Superior temporal gyrus (tissue), 1 donor: ENCODE measurements at regions not wholly inside any gene's neighbourhood (a gene's known extent, or its start where the extent isn't known, plus 50 kb on each side); places are given as distances from the start of the nearest gene placed in this dataset.

Experiments used
- DNase-seq: peaks from one replicate; pipeline ENCODE4 v3.0.0-alpha.2; 2016; ENCODE audit errors: extremely low spot score

DNA sequence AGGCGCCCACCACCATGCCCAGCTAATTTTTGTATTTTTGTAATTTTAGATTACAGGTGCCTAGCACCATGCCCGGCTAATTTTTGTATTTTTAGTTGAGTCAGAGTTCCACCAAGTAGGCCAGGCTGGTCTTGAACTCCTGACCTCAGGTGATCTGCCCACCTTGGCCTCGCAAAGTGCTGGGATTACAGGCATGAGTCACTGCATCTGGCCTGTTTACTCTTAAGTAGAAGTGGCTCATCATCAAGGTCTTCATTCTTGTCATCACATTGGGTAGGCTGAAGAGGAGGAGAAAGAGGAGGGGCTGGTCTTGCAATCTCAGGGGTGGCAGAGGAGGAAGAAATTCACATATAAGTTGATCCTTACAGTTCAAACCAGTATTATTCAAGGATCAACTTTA is 152.4 kb upstream of the ATP2B1 start:
- no peak for DNase-seq

DNA sequence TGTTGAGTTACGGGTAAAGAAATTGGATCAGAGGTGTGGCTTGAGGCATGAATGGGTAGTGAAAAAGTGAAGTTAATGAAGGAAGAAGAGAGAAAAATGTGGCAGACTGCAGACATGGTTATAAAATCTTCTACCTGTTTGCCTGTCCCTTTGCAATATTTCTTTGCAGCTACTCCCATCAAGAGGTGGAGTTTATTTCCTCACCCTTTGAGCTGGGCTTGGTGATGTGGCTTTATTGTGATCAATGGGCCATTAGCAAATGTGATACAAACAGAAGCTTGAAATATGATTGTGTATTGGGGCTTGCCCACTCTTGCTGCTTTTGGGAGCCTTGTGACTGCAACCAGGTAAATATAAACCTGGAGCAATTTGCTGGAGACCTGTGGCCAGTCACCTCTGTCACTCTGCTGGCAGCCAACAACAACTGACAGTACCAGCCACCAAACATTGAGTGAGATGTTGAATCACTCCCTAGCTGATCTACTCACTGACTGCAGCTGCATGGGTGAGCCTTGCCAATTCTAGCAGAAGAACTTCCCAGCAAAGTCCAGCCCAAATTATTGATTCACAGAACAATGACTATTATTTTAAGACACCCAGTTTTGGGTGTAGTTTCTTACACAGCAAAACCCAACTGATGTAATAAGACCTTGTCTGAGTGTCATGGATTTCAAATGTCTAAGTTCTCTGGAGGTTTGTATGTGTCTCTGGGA is 151.0 kb upstream of the ATP2B1 start:
- DNase-seq, result no peak

- no peak for DNase-seq
Observed at GRCh38 chr12:89858718-89859117, 150.1 kb upstream of the ATP2B1 start.

DNA sequence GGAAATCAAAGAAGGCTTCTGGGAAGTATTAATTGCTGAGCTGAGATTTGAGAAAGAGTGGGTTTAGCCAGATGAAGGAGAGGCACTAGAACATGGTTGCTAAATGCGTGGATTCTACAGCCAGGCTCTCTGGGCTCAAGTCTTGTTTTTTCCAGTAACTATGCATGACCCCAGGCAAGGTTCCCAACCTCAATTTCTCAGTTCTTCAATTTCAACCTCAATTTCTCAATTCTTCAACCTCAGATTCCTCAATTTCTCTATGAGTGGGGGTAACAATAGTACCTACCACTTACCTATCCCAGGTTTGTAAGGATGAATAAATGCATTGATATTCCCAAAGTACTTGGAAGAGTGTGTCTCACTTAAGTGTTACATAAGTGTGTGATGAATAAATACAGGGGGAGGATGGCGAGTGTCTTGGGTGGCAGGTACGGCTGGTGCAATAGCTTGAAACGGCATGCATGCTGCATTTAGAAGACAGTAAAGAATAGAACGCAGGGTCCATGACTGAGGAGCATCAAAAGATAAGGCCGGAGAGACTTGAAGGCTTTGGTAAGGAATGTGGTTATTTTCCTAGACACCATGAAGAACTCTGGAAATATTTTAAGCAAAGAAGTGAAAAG is 149.1 kb upstream of the ATP2B1 start:
- no peak for DNase-seq

- no peak for DNase-seq
Observed at GRCh38 chr12:89856431-89856830, 147.8 kb upstream of the ATP2B1 start.

DNA sequence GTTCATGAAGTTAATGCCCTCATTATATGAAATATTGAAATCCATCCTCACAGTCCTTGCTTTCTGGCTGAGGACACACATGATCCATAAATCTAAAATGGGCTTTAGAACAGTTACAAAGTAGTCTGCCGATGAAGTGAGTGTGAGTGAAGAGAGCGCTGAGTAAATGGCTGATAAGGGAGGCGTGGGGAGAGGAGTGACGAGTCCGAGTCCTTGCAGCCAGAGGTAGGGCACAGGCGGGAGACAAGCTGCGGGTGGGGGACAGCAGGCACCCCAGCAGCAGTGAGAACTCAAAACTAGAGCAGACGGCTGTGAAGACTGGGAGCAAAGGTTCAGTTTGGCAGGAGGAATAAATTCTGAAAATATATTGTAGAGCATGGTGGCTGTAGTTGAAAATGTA is 140.1 kb upstream of the ATP2B1 start:
- no peak for DNase-seq

DNA sequence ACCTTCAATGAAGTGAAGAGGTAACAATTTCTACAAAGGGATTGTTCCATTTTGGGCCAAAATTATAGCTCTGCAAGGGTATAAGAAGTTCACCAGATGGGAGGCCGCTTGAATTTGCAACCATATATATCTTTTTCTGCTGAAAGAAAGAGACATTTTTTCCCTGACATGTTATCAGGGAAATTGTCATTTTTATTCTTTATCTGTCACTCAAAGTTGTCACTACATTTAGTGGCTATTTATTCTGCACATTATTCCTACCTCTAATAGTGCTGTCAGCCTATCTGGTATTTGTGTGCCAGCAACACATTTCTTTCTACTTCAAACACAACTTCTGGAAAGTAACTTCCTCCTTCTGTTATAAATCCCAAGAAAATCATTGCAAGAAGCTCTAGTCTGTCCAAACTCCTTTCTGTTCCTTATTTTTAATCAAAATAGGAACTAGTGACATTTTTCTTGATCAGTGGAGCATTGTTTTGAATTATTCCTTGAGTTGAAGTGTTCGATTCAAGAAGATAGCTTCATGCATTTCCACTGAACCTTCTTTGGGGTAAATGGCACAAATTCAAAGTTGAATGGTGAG is 137.9 kb upstream of the ATP2B1 start:
- no peak for DNase-seq

DNA sequence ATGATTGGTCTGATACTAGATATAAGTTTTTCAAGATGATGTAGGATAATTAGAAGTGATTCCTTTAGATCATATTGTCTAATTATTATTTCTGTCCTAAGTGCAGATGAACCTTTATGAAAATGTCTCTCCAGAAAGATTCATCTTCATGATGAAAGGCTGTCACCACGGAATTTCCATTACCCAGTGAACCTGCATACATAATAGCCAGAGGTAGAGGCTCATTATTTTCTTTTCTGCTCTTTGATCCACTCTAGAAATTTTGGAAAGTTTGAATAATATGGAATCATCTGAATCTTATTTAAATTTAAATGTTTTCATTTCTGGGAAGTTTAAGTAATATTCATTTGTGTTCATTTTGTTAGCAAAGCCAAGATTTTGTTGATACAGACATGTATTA is 137.1 kb upstream of the ATP2B1 start:
- no peak for DNase-seq

GRCh38 chr12:89845366-89845765 is 136.7 kb upstream of the ATP2B1 start:
- DNase-seq, result no peak

DNA sequence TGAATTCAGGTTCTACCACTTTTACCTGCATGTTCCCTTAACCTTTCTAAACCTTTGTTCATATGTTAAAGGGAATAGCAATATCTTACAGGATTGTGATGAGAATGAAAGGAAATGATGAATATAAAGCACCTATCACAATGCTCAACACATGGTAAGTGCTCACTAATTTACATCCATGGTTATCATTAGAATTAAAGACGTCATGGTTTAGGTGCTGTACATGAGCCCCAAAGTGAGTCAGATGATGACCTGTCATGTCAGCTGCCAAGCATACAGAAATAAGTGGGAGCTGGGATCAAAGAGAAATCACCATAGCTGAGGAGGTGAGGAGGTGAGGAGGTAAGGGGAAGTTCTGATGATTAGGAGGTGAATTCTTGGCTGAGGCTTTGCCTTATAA is 135.9 kb upstream of the ATP2B1 start:
- DNase-seq, result no peak

DNA sequence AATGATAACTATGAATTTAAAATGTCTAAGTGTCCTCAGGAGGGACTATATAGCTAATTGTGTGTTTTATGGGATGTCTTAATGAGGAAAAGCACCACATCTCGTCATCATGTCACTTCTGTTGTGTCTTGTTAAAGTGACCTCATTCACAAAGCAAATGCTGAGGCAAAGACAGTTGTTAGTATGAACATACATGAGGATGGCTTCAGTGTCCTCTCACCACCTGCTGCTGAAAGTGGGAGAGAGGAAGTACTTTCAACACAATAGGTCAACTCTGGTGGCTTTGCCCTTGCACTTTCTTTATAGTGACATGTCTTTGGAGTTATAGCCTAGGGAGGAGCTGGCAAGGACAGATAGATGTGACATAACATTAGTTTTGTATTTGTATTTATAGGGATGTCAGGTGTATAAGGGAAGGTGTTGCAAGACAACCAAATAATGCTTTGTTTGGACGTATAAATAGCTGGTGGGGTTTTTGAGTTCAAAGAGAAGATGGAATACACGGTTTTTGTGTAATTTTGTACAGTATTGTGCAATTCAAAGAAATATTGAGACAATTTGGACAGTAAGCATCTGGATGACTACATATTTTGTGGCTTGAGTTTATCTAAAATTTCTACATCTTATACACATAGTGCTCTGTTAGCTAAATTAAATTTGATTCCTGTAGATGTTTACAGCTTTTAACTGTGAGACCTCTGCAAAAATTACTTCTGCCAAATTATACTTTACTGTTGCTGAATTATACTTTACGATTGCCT is 131.7 kb upstream of the ATP2B1 start:
- no peak for DNase-seq

GRCh38 chr12:89839444-89839843 is 130.8 kb upstream of the ATP2B1 start:
- no peak for DNase-seq

- no peak for DNase-seq
Observed at GRCh38 chr12:89838833-89839232, 130.2 kb upstream of the ATP2B1 start.

- DNase-seq, result no peak
Observed at GRCh38 chr12:89836026-89836425, 127.4 kb upstream of the ATP2B1 start.

- no peak for DNase-seq
Observed at GRCh38 chr12:89834676-89835075, 126.0 kb upstream of the ATP2B1 start.

DNA sequence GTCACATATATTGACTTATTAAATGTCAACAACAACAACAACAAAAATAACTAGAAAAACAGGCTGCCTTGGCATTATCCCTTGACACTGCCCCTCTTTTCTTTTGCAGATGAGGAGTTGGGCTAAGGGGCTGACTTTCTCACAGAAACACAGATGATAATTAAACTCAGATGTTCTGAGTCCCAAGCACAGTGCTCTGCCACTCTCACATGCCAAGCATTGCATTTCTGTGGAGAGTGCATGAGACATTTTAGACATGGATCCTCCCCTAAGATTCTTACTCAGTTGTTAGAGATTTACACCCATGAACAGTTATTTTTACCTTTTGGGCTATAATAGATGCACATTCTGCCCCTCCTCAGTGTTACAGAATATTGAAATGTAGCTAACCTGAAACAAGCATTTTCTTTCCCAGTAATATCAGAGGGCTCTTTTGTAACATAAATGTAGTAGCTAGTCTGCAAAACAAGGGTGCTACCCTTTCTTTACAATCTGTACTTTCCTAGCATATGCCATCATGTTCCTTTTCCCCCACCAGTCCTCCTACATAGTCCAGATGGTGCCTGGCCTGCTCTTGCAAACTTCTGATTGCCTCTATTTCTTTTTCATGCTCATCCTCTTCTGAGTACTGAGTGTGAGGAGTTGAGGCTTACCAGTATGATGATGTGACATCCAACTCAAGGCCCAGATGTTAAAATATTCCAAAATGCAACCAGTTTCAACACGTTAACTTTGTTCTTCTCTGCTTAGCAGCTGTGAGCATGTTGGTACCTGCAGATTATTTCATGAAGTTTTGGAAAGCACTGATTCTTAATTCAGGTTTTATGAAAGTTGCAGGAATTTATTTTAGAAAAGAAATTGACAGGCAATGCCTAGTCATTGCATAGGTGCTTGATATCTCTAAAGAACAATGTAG is 125.0 kb upstream of the ATP2B1 start:
- DNase-seq, result peak; percentile 67

DNA sequence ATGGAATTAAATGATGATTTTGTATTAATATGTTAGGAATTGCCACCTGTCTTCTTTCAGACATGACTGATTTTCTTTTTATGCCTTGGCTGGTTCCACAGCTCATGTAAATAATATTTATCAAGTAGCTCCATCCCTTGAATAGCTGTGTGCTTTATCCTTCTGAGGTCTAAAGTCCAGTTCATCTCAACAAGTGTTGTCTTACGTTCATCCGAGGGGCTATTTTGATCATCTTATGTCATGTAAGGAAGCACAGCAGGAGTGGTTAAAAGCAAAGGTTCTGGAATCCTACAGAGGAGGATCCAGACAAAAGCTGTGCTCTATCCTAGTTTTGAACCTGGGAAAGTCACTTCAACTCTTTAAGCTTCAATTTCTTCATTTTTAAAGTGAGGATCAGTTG is 123.7 kb upstream of the ATP2B1 start:
- no peak for DNase-seq

DNA sequence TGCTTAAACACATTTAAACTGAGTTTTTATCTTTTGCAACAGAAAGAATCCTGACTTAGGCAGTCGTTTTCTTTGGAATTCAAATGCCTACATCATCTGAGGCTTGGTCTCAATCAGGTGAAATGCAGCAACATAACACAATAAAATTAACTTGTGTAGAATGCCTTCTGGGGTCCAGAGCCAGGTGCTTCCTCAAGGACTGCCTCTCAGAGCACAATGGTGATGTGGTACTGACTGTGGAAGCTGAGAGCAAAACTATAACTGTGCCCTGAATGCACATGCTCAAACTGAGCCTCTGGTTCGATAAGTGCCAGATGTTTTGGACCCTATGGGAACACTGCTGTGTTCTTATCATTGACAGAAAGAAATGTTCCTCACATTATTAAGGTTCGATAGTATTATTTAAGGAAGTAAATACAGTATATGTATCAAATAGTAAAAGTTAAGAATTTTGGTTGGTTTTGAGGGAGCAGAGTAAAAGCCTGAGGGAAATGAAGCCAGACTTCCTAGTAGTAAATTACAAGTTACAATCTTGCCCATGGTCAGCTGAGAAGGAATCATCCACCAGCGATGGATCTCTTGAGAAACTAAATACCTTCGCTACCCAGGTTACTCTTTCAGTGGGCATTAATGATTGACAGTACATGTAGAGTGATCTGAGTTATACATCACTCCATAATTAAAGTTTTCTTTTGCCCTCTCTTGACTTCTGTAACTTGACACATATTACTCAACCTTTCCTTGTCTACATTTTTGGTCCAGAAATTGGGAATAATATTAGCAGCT is 122.9 kb upstream of the ATP2B1 start:
- no peak for DNase-seq

DNA sequence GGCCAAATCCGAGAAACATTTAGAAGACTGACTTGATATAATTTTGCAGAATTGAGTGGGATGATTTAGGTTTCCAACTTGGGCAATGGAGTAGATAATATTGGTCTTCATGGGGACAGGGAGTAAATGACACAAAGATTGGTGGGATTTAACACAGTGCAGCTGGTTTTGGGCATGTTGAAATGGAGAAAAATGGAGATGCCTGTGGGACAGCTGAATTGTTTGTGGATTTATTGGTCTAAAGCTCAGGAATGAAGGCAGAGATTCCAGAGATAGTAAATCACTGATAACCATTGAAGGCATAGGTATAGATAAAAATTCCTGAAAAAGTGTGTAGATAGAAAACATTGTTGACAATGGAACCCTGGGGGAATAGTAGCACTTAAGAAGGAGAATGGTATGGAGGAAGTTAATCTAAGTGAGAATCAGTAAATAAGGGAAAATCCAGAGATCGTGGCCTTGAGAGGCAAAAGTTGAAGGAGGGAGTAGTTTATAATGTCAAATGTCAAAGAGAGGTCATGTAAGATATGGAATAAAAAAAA is 120.9 kb upstream of the ATP2B1 start:
- no peak for DNase-seq

DNA sequence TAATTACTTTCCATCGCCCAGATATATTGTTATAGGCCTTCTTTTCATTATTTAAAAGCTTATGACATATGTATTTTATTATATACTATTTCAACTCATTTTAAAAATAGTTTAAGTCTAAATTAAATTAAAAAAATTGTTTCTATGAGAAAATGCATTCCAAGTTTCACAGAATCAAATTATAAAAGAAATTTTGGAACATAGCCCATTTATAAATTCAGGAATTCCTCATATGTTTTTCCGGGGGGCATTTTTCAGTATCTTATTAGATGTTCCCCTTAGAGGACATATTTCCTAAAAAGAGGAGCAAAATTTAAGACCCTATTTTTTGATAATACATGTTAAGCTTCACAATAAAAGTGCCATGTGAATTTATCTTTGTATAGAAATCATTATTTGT is 119.9 kb upstream of the ATP2B1 start:
- DNase-seq, result no peak

- DNase-seq, result no peak
Observed at GRCh38 chr12:89827592-89827991, 119.0 kb upstream of the ATP2B1 start.
